SJSA1 (cell line): ENCODE measurements at regions not wholly inside any gene's neighbourhood (a gene's known extent, or its start where the extent isn't known, plus 50 kb on each side); places are given as distances from the start of the nearest gene placed in this dataset.

Experiments used
- DNase-seq, 2 experiments: peaks; one replicate each; pipeline ENCODE4 v3.0.0-alpha.2; 2015 to 2020; ENCODE audit warnings: low spot score in 2 of 2, low read depth in 1 of 2
- H3K27ac ChIP-seq: fragments of 250-450 bp; sonication (Bioruptor Pico); 2 replicates; pipeline ENCODE4 v1.5.1; 2020; ENCODE audit warnings: mild to moderate bottlenecking, moderate library complexity
- H3K27me3 ChIP-seq: fragments of 250-450 bp; sonication (Bioruptor Pico); replicated peaks from 2 replicates; pipeline ENCODE4 v1.5.1; 2020; ENCODE audit warnings: mild to moderate bottlenecking, moderate library complexity
- H3K36me3 ChIP-seq: fragments of 250-450 bp; sonication (Bioruptor Pico); 2 replicates; pipeline ENCODE4 v1.5.1; 2020; ENCODE audit warnings: mild to moderate bottlenecking
- H3K4me1 ChIP-seq: fragments of 250-450 bp; sonication (Bioruptor Pico); replicated peaks from 2 replicates; pipeline ENCODE4 v1.6.1; 2021; ENCODE audit warnings: mild to moderate bottlenecking
- H3K4me3 ChIP-seq: fragments of 250-450 bp; sonication (Bioruptor Pico); 2 replicates; pipeline ENCODE4 v1.5.1; 2020; ENCODE audit warnings: mild to moderate bottlenecking
- H3K9me3 ChIP-seq: fragments of 250-450 bp; sonication (Bioruptor Pico); replicated peaks from 2 replicates; pipeline ENCODE4 v1.5.1; 2020; ENCODE audit warnings: mild to moderate bottlenecking

- Histone ChIP-seq H3K9me3 (no peaks in the 10 kb centered on the region; the same call in 1 of the 2 replicates), H3K27me3 (no peaks in the 10 kb centered on the region), H3K4me3 (no peak overlapping the region), H3K36me3 (no peaks in the 10 kb centered on the region), H3K4me1 (peaks cover 15% of the 10 kb centered on the region), H3K27ac (peak overlapping the region; percentile 29; the same call in 1 of the 2 replicates)
- DNase-seq, result peak in 1 of 2 experiments; percentile 8
Observed at GRCh38 chr11:104764710-104765045, 133.6 kb downstream of the CASP12 start.

DNA sequence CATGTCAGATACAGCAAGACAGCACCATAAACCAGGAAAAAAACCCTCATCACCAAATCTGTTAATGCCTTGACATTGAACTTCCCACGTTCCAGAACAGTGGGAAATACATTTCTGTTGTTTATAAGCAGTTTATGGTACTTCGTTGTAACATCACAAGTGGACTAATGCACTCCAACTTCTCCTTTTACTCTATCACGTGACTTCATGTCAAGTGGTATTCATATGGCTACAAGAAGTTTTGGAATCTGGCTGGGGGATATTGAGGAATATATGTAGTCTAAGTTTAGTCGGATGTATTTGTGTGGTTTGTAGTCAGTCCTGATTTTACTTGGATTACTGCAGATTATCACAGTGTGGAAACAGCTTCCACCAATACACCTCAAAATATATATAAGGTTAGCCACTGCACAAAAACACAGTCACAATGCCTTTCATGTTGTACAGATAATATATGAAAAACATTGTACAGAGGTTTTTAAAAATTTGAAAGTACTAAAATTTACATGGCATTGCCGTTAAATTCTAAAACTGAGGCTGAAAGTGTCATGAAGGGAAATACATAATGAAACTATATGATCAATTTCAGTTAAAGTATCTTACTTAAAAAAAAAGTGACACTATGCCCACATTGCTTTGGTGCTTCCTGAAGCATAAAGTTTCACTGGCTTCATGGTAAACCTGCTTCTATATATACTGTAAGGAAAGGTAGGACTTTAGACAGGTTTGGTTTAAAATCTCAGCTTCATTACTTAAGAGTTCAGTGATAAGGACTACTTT, 134.1 kb downstream of the CASP12 start:
- Histone ChIP-seq H3K27me3 (no peaks in the 10 kb centered on the region), H3K4me1 (peaks cover 15% of the 10 kb centered on the region), H3K36me3 (no peaks in the 10 kb centered on the region), H3K4me3 (no peak overlapping the region), H3K27ac (no peak overlapping the region; the same call in 1 of the 2 replicates), H3K9me3 (no peaks in the 10 kb centered on the region; the same call in 1 of the 2 replicates)
- no peak for DNase-seq

DNA sequence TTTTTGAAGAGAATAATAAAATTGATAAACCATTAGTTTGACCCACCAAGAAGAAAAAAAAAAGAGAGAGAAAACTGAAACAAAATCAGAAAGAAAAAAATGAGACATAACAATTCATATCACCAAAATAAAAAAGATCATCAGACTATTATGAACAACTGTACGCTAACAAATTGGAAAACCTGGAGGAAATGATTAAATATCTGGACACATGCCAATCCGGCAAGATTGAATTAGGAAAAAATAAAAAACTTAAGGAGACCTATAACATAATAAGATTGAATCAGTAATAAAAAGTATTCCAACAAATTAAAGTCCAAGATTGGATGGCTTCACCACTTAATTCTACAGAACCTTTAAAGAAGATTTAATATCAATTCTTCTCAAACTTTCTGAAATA, 136.7 kb downstream of the CASP12 start:
- DNase-seq, result no peak
- no peaks in the 10 kb centered on the region for H3K27me3 ChIP-seq
- H3K4me3 ChIP-seq, result no peak overlapping the region
- no peak overlapping the region for H3K27ac ChIP-seq
- no peaks in the 10 kb centered on the region; the same call in 1 of the 2 replicates for H3K9me3 ChIP-seq
- no peaks in the 10 kb centered on the region for H3K36me3 ChIP-seq
- peaks cover 15% of the 10 kb centered on the region for H3K4me1 ChIP-seq

GRCh38 chr11:104759464-104759863, 138.8 kb downstream of the CASP12 start:
- DNase-seq, result no peak
- no peaks in the 10 kb centered on the region for H3K36me3 ChIP-seq
- H3K27ac ChIP-seq, result no peak overlapping the region
- H3K4me3 ChIP-seq, result no peak overlapping the region
- no peaks in the 10 kb centered on the region for H3K27me3 ChIP-seq
- peaks cover 1% of the 10 kb centered on the region; the same call in 1 of the 2 replicates for H3K4me1 ChIP-seq
- no peaks in the 10 kb centered on the region; the same call in 1 of the 2 replicates for H3K9me3 ChIP-seq

- H3K4me1 ChIP-seq, result no peaks in the 10 kb centered on the region
- no peaks in the 10 kb centered on the region for H3K36me3 ChIP-seq
- H3K4me3 ChIP-seq, result no peak overlapping the region
- H3K9me3 ChIP-seq, result no peaks in the 10 kb centered on the region
- H3K27ac ChIP-seq, result no peak overlapping the region
- H3K27me3 ChIP-seq, result no peaks in the 10 kb centered on the region
- DNase-seq, result no peak
Observed at GRCh38 chr11:104738918-104739317, 159.3 kb downstream of the CASP12 start.

DNA sequence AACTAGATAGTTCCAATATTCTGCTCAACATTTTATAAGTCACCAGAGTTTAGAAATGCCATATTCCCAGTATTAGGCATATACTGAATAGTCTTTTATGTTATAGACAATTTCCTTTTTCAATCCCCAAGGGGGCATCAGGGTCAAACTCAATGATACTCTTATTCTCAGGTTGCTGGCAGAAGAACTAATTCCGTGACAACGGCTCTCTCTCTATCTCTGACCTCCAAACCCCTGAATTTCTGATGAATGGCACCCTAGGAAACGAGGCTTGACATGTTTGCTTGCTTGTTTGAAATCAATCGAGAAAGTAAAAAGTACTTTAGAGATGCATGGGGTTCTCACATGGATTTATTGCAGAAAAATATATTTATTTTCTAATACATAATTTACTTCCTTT, 160.1 kb downstream of the CASP12 start:
- Histone ChIP-seq H3K36me3 (no peaks in the 10 kb centered on the region), H3K4me1 (no peaks in the 10 kb centered on the region)
- no peak for DNase-seq

GRCh38 chr11:104736502-104736901, 161.8 kb downstream of the CASP12 start:
- no peak for DNase-seq

More for the DNA sequence above, 160.1 kb downstream of the CASP12 start:
- Histone ChIP-seq H3K27me3 (no peaks in the 10 kb centered on the region), H3K9me3 (no peaks in the 10 kb centered on the region), H3K4me3 (no peak overlapping the region), H3K27ac (no peak overlapping the region)

GRCh38 chr11:104734998-104735397, 163.3 kb downstream of the CASP12 start:
- H3K4me1 ChIP-seq, result no peaks in the 10 kb centered on the region
- no peaks in the 10 kb centered on the region for H3K27me3 ChIP-seq
- H3K9me3 ChIP-seq, result no peaks in the 10 kb centered on the region
- H3K4me3 ChIP-seq, result no peak overlapping the region
- H3K27ac ChIP-seq, result no peak overlapping the region
- H3K36me3 ChIP-seq, result no peaks in the 10 kb centered on the region
- DNase-seq, result no peak

More at GRCh38 chr11:104736502-104736901, 161.8 kb downstream of the CASP12 start:
- H3K9me3 ChIP-seq, result no peaks in the 10 kb centered on the region
- H3K4me1 ChIP-seq, result no peaks in the 10 kb centered on the region
- H3K27me3 ChIP-seq, result no peaks in the 10 kb centered on the region
- no peak overlapping the region for H3K4me3 ChIP-seq
- H3K36me3 ChIP-seq, result no peaks in the 10 kb centered on the region
- no peak overlapping the region for H3K27ac ChIP-seq

DNA sequence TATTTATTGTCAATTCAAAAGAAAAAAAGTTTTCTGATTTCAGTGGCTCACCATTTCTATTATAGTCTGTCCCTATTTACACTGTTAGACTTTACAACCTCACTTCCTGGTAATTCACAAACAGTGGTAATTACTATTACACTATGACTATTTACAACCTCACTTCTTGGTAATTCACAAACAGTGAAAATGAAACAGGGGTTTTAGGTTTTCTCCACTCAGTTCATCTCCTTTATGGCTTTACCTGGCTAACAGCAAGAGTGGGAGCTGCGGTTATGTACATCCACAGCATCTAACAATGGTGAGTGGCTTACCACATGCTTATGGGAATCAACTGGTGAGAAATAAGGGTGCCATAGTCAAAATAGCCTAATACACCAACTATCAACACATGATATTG, 166.4 kb downstream of the CASP12 start:
- H3K9me3 ChIP-seq, result no peaks in the 10 kb centered on the region
- no peak for DNase-seq
- no peak overlapping the region for H3K4me3 ChIP-seq
- H3K4me1 ChIP-seq, result no peaks in the 10 kb centered on the region
- H3K36me3 ChIP-seq, result no peaks in the 10 kb centered on the region
- H3K27me3 ChIP-seq, result no peaks in the 10 kb centered on the region
- H3K27ac ChIP-seq, result no peak overlapping the region

DNA sequence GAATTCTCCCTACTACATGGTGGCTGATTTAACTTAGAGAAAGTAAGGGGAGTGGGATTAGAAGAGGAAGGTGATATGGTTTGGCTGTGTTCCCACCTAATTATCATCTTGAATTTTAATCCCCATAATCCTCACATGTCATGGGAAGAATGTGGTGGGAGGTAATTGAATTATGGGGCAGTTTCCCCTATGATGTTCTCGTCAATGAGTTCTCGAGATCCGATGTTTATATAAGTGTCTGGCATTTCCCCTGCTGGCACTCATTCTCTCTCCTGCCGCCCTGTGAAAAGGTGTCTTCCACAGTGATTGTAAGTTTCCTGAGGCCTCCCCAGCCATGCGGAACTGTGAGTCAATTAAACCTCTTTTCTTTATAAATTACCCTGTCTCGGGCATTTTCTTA, 169.3 kb downstream of the CASP12 start:
- DNase-seq, result no peak
- Histone ChIP-seq H3K4me3 (no peak overlapping the region), H3K4me1 (no peaks in the 10 kb centered on the region), H3K36me3 (no peaks in the 10 kb centered on the region), H3K9me3 (no peaks in the 10 kb centered on the region), H3K27me3 (no peaks in the 10 kb centered on the region), H3K27ac (no peak overlapping the region)

DNA sequence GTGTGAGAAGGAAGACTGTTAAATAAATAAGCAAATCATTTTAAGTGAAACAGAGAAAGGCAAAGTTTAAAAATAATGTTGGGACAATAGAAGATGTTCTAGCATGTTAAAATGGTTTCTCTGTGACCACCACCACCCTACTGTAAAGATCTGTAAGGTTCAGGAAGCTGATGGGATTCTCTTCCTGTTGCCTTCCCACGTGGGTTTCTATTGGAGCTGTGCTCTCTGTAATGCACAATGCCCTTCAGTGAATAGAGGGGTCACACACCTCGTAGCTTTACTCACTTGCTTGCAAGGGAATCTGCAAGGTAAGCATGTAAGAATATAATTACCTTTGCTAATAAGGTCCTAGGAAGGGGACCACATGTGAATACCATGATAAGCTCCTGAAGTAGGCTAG, 170.5 kb downstream of the CASP12 start:
- no peaks in the 10 kb centered on the region for H3K4me1 ChIP-seq
- no peak overlapping the region for H3K4me3 ChIP-seq
- H3K27me3 ChIP-seq, result no peaks in the 10 kb centered on the region
- no peak for DNase-seq
- no peaks in the 10 kb centered on the region for H3K9me3 ChIP-seq
- no peaks in the 10 kb centered on the region for H3K36me3 ChIP-seq
- H3K27ac ChIP-seq, result no peak overlapping the region

GRCh38 chr11:104727095-104727494, 171.2 kb downstream of the CASP12 start:
- no peaks in the 10 kb centered on the region for H3K27me3 ChIP-seq
- H3K27ac ChIP-seq, result no peak overlapping the region
- no peaks in the 10 kb centered on the region for H3K4me1 ChIP-seq
- no peaks in the 10 kb centered on the region for H3K36me3 ChIP-seq
- no peaks in the 10 kb centered on the region for H3K9me3 ChIP-seq
- no peak for DNase-seq
- no peak overlapping the region for H3K4me3 ChIP-seq

DNA sequence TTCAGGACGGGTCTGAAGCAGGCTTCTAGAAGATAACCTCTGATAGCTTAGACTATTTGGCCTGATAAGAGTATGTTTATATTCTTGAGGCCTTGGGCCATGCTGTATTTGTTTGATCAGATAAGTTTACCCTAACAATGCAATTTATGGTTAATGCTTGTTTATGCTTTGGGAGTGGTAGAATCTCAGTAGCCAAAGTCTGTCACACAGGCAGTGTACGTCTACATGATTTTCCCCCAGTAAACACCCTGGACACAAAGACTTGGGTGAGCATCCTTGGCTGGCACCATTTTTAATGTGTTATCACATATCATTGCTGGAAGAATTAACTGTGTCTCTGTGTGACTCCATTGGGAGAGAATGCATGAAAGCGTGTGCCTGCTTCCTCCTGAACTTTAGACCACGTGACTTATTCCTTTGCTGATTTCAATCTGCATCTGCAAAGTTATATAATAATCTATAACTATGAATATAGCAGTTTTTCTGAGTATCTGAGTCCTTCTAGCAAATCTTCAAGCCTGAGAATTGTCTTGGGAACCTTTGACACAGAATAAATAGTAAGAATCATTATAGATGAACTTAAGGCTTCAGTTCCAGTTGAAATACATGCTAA, 172.4 kb downstream of the CASP12 start:
- Histone ChIP-seq H3K9me3 (no peaks in the 10 kb centered on the region), H3K27ac (no peak overlapping the region), H3K36me3 (no peaks in the 10 kb centered on the region), H3K27me3 (no peaks in the 10 kb centered on the region), H3K4me1 (no peaks in the 10 kb centered on the region), H3K4me3 (no peak overlapping the region)
- DNase-seq, result no peak

- DNase-seq, result no peak
- Histone ChIP-seq H3K36me3 (no peaks in the 10 kb centered on the region), H3K4me1 (no peaks in the 10 kb centered on the region), H3K27ac (no peak overlapping the region), H3K9me3 (no peaks in the 10 kb centered on the region), H3K27me3 (no peaks in the 10 kb centered on the region), H3K4me3 (no peak overlapping the region)
Observed at GRCh38 chr11:104713401-104713800, 184.9 kb downstream of the CASP12 start.
